H1 (cell line): ENCODE measurements at regions not wholly inside any gene's neighbourhood (a gene's known extent, or its start where the extent isn't known, plus 50 kb on each side); places are given as distances from the start of the nearest gene placed in this dataset.

Experiments
- CTCF ChIP-seq, 3 experiments: IDR thresholded peaks; 1 replicate in 2 of 3; 2 replicates in 1 of 3; pipeline versions ENCODE4 v1.5.1 to v1.6.1; 2011; ENCODE audit warnings: low read length in 3 of 3, mild to moderate bottlenecking in 3 of 3, inconsistent platforms in 2 of 3, low read depth in 1 of 3, moderate library complexity in 1 of 3; ENCODE audit not compliant: insufficient read depth in 1 of 3; ENCODE audit errors: control extremely low read depth in 1 of 3
- EZH2 ChIP-seq: fragments of 200-600 bp; sonication (generic); IDR thresholded peaks from 2 replicates; pipeline ENCODE4 v1.7.1; 2012; ENCODE audit warnings: low read depth, mild to moderate bottlenecking, moderate library complexity, low read length, inconsistent platforms; ENCODE audit not compliant: severe bottlenecking
- JUN ChIP-seq: IDR thresholded peaks from 2 replicates; pipeline ENCODE4 v1.6.1; 2011; ENCODE audit warnings: low read depth, mild to moderate bottlenecking, improper control_type of control experiment, low read length
- SP2 ChIP-seq: IDR thresholded peaks from 2 replicates; pipeline ENCODE4 v1.6.1; 2012; ENCODE audit warnings: mild to moderate bottlenecking, low read length, inconsistent platforms
- TAF1 ChIP-seq: IDR thresholded peaks from 2 replicates; pipeline ENCODE4 v1.6.1; 2011; ENCODE audit warnings: mild to moderate bottlenecking, low read depth, low read length
- TF ChIP-seq, protein P1 (sequence below): fragments of 300-600 bp; sonication (generic); IDR thresholded peaks from 2 replicates; pipeline ENCODE4 v1.7.1; 2012; ENCODE audit warnings: low read length, moderate library complexity, mild to moderate bottlenecking, inconsistent platforms; ENCODE audit not compliant: insufficient replicate concordance

- TF ChIP-seq, protein P1, sequence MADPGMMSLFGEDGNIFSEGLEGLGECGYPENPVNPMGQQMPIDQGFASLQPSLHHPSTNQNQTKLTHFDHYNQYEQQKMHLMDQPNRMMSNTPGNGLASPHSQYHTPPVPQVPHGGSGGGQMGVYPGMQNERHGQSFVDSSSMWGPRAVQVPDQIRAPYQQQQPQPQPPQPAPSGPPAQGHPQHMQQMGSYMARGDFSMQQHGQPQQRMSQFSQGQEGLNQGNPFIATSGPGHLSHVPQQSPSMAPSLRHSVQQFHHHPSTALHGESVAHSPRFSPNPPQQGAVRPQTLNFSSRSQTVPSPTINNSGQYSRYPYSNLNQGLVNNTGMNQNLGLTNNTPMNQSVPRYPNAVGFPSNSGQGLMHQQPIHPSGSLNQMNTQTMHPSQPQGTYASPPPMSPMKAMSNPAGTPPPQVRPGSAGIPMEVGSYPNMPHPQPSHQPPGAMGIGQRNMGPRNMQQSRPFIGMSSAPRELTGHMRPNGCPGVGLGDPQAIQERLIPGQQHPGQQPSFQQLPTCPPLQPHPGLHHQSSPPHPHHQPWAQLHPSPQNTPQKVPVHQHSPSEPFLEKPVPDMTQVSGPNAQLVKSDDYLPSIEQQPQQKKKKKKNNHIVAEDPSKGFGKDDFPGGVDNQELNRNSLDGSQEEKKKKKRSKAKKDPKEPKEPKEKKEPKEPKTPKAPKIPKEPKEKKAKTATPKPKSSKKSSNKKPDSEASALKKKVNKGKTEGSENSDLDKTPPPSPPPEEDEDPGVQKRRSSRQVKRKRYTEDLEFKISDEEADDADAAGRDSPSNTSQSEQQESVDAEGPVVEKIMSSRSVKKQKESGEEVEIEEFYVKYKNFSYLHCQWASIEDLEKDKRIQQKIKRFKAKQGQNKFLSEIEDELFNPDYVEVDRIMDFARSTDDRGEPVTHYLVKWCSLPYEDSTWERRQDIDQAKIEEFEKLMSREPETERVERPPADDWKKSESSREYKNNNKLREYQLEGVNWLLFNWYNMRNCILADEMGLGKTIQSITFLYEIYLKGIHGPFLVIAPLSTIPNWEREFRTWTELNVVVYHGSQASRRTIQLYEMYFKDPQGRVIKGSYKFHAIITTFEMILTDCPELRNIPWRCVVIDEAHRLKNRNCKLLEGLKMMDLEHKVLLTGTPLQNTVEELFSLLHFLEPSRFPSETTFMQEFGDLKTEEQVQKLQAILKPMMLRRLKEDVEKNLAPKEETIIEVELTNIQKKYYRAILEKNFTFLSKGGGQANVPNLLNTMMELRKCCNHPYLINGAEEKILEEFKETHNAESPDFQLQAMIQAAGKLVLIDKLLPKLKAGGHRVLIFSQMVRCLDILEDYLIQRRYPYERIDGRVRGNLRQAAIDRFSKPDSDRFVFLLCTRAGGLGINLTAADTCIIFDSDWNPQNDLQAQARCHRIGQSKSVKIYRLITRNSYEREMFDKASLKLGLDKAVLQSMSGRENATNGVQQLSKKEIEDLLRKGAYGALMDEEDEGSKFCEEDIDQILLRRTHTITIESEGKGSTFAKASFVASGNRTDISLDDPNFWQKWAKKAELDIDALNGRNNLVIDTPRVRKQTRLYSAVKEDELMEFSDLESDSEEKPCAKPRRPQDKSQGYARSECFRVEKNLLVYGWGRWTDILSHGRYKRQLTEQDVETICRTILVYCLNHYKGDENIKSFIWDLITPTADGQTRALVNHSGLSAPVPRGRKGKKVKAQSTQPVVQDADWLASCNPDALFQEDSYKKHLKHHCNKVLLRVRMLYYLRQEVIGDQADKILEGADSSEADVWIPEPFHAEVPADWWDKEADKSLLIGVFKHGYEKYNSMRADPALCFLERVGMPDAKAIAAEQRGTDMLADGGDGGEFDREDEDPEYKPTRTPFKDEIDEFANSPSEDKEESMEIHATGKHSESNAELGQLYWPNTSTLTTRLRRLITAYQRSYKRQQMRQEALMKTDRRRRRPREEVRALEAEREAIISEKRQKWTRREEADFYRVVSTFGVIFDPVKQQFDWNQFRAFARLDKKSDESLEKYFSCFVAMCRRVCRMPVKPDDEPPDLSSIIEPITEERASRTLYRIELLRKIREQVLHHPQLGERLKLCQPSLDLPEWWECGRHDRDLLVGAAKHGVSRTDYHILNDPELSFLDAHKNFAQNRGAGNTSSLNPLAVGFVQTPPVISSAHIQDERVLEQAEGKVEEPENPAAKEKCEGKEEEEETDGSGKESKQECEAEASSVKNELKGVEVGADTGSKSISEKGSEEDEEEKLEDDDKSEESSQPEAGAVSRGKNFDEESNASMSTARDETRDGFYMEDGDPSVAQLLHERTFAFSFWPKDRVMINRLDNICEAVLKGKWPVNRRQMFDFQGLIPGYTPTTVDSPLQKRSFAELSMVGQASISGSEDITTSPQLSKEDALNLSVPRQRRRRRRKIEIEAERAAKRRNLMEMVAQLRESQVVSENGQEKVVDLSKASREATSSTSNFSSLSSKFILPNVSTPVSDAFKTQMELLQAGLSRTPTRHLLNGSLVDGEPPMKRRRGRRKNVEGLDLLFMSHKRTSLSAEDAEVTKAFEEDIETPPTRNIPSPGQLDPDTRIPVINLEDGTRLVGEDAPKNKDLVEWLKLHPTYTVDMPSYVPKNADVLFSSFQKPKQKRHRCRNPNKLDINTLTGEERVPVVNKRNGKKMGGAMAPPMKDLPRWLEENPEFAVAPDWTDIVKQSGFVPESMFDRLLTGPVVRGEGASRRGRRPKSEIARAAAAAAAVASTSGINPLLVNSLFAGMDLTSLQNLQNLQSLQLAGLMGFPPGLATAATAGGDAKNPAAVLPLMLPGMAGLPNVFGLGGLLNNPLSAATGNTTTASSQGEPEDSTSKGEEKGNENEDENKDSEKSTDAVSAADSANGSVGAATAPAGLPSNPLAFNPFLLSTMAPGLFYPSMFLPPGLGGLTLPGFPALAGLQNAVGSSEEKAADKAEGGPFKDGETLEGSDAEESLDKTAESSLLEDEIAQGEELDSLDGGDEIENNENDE: no peak
- TF ChIP-seq EZH2: no peak
- TF ChIP-seq TAF1: no peak
- TF ChIP-seq SP2: no peak
- no peak for TF ChIP-seq JUN
- TF ChIP-seq CTCF (IDR thresholded peaks at IDR 0.05; ENCODE audit: control extremely low read depth in 1 of 3, insufficient read depth in 1 of 3, low read depth in 1 of 3, low read length in 3 of 3): no peak
Measured at GRCh38 chr2:52828112-52828511, 939.5 kb upstream of the CHAC2 start (continued).
